Breast epithelium (tissue), 3 donors: ENCODE measurements at regions not wholly inside any gene's neighbourhood (a gene's known extent, or its start where the extent isn't known, plus 50 kb on each side); places are given as distances from the start of the nearest gene placed in this dataset.

Experiments
- CTCF ChIP-seq, 3 donors: fragments of 450-650 bp; IDR thresholded peaks; one replicate each; pipeline ENCODE4 v1.5.1; 2016 to 2017; ENCODE audit warnings: antibody characterized with exemption in 3 of 3, mild to moderate bottlenecking in 3 of 3, moderate library complexity in 3 of 3
- POLR2A ChIP-seq: fragments of 450-650 bp; IDR thresholded peaks from one replicate; pipeline ENCODE4 v1.6.1; 2016; ENCODE audit warnings: antibody characterized with exemption, mild to moderate bottlenecking, moderate library complexity
- POLR2AphosphoS5 ChIP-seq, 3 donors: sonication (generic); formaldehyde crosslinking; IDR thresholded peaks; one replicate each; pipeline ENCODE4 v1.6.1; 2017; ENCODE audit warnings: antibody characterized with exemption in 3 of 3

DNA sequence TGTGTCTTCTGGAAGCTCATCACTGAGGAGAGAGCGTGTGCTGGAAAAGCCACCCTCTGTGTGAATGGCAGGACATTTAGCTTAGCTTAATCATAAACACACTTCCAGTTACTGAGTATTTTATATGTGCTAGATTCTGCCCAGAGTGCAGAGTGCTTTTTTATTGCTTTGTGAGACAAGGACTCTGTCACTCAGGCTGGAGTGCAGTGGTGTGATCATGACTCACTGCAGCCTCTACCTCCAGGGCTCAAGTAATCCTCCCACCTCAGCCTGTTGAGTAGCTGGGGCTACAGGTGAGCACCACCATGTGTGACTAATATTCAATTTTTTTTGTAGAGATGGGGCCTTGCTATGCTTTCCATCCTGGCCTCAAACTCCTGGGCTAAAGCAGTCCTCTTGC, 61.4 kb upstream of the IRX3 start:
- TF ChIP-seq CTCF (IDR thresholded peaks at IDR 0.05) (no peak), POLR2A (no peak), POLR2AphosphoS5 (IDR thresholded peaks at IDR 0.05) (no peak)
